ENCODE measurements at regions not wholly inside any gene's neighbourhood (a gene's known extent, or its start where the extent isn't known, plus 50 kb on each side); places are given as distances from the start of the nearest gene placed in this dataset.
"Not testable (repeated sequence)": the region's sequence is repeated elsewhere in the genome, so short reads cannot be mapped to it uniquely, and the experiment has no call there.

DNA sequence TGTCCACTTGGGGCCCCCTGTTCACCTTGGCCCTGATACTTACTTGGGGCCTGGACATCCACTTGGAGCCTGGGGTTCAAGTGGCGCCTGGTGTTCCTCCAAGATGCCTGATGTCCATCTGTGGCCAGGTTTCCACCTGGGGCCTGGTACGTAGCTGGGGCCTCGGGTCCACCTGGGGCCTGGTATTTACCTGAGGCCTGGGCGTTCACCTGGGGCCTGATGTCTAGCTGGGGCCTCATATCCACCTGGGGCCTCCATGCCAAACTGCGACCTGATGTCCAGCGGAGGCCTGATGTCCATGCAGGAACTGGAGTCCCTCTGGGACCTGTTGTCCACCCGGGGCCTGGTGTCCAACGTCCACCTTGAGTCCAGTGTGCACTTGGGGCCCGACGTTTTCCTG, 76.3 kb upstream of the THOC3 start:
- TF ChIP-seq, protein P1, sequence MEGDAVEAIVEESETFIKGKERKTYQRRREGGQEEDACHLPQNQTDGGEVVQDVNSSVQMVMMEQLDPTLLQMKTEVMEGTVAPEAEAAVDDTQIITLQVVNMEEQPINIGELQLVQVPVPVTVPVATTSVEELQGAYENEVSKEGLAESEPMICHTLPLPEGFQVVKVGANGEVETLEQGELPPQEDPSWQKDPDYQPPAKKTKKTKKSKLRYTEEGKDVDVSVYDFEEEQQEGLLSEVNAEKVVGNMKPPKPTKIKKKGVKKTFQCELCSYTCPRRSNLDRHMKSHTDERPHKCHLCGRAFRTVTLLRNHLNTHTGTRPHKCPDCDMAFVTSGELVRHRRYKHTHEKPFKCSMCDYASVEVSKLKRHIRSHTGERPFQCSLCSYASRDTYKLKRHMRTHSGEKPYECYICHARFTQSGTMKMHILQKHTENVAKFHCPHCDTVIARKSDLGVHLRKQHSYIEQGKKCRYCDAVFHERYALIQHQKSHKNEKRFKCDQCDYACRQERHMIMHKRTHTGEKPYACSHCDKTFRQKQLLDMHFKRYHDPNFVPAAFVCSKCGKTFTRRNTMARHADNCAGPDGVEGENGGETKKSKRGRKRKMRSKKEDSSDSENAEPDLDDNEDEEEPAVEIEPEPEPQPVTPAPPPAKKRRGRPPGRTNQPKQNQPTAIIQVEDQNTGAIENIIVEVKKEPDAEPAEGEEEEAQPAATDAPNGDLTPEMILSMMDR (conservative IDR thresholded peaks at IDR 0.05; ENCODE audit: low read depth, low read length), result not testable (repeated sequence)
- not testable (repeated sequence) for TF ChIP-seq EZH2phosphoT487 (IDR thresholded peaks at IDR 0.05; ENCODE audit: borderline replicate concordance, low read length)

Data from PC-3 (cell line).